ENCODE measurements at regions not wholly inside any gene's neighbourhood (a gene's known extent, or its start where the extent isn't known, plus 50 kb on each side); places are given as distances from the start of the nearest gene placed in this dataset.

DNA sequence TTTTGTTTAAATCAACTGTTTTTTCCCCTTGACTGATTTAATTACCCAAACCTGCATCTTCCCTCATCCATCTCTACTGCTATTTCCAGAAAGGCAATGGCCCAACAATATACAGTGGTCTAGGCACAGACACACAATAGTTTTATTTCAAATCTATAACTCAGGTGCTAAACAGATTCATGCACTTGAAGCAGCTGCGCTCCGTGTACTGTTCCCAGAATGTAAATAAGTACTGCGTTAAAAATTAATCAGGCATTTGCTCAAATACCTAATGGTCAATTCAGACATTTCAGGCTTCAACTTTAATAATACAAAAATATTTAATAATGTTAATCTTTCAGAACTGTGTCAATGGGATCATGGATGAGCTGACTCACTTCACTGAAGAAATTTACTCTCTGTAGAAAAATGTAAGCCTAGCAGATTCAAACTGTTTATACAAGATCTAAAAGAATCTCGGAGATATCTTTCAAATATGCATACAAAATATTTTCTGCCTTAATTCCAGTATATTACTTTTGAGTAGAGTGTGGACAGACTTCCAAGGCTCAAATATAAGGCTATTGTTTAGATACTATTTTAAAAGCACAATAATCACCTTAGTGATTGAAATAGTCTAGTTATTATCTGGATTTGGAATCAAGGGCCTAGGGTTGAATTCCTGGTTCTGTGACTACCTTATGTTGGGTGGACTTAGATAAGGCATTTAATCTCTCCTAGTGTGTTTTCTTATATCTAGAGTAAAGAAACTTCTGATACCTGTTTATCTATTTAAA, 97.4 kb upstream of the PSMD7 start:
- Histone ChIP-seq H3K4me1 (no peaks in the 10 kb centered on the region), H3K4me3 (no peak overlapping the region), H3K9me3 (no peaks in the 10 kb centered on the region), H3K27ac (no peak overlapping the region), H3K36me3 (no peaks in the 10 kb centered on the region), H3K27me3 (no peaks in the 10 kb centered on the region)
- DNase-seq = no peak
- whole genome bisulfite sequencing, 2 donors = 49 to 61% methylated on average over 4 of the region's 4 CpGs
- TF ChIP-seq, protein P1, sequence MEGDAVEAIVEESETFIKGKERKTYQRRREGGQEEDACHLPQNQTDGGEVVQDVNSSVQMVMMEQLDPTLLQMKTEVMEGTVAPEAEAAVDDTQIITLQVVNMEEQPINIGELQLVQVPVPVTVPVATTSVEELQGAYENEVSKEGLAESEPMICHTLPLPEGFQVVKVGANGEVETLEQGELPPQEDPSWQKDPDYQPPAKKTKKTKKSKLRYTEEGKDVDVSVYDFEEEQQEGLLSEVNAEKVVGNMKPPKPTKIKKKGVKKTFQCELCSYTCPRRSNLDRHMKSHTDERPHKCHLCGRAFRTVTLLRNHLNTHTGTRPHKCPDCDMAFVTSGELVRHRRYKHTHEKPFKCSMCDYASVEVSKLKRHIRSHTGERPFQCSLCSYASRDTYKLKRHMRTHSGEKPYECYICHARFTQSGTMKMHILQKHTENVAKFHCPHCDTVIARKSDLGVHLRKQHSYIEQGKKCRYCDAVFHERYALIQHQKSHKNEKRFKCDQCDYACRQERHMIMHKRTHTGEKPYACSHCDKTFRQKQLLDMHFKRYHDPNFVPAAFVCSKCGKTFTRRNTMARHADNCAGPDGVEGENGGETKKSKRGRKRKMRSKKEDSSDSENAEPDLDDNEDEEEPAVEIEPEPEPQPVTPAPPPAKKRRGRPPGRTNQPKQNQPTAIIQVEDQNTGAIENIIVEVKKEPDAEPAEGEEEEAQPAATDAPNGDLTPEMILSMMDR (IDR thresholded peaks at IDR 0.05) = no peak
- no peak for TF ChIP-seq POLR2AphosphoS5 (IDR thresholded peaks at IDR 0.05)
- TF ChIP-seq EP300 (IDR thresholded peaks at IDR 0.05) = no peak
- TF ChIP-seq POLR2A (IDR thresholded peaks at IDR 0.05) = no peak
- no peak for ATAC-seq (ENCODE audit: low FRiP score in 2 of 2)

GRCh38 chr16:74192281-74192797, 104.3 kb upstream of the PSMD7 start:
- H3K27me3 ChIP-seq = no peaks in the 10 kb centered on the region
- WGBS, 2 donors = 72 to 81% methylated on average over 2 of the region's 2 CpGs

DNA sequence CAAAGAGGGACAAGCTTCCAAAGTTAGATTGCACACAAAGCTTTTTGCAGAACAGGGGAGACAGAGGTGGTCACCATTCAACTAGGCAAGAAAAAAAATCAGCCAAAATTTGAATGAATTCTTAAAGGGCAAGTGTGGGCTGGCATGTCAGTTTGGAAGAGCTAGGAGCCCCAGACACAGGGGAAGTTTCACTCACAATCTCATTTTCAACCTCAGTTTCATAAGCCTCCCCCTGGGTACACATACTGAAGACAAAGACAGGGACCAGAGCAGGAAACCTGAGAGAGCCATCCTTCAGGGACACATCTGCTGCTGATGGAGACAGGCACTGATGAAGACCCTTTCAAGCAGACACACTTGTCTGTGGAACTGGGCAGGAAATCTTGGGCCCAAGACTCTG, 106.3 kb upstream of the PSMD7 start:
- H3K4me1 ChIP-seq = no peaks in the 10 kb centered on the region
- no peaks in the 10 kb centered on the region for H3K27me3 ChIP-seq
- H3K36me3 ChIP-seq = no peaks in the 10 kb centered on the region
- no peak for ATAC-seq (ENCODE audit: low FRiP score in 2 of 2)
- TF ChIP-seq POLR2AphosphoS5 (IDR thresholded peaks at IDR 0.05) (no peak), POLR2A (IDR thresholded peaks at IDR 0.05) (no peak), EP300 (IDR thresholded peaks at IDR 0.05) (no peak)
- TF ChIP-seq, protein P1 (IDR thresholded peaks at IDR 0.05) = no peak
- H3K27ac ChIP-seq = no peak overlapping the region
- no peak overlapping the region for H3K4me3 ChIP-seq
- no peaks in the 10 kb centered on the region for H3K9me3 ChIP-seq
- DNase-seq = no peak

More at GRCh38 chr16:74192281-74192797, 104.3 kb upstream of the PSMD7 start:
- DNase-seq = no peak
- H3K36me3 ChIP-seq = no peaks in the 10 kb centered on the region
- ATAC-seq (ENCODE audit: low FRiP score in 2 of 2) = no peak
- H3K27ac ChIP-seq = no peak overlapping the region
- TF ChIP-seq, protein P1 (IDR thresholded peaks at IDR 0.05) = no peak
- no peak for TF ChIP-seq POLR2AphosphoS5 (IDR thresholded peaks at IDR 0.05)
- no peak for TF ChIP-seq EP300 (IDR thresholded peaks at IDR 0.05)
- no peak for TF ChIP-seq POLR2A (IDR thresholded peaks at IDR 0.05)
- H3K9me3 ChIP-seq = no peaks in the 10 kb centered on the region
- no peaks in the 10 kb centered on the region for H3K4me1 ChIP-seq
- no peak overlapping the region for H3K4me3 ChIP-seq

DNA sequence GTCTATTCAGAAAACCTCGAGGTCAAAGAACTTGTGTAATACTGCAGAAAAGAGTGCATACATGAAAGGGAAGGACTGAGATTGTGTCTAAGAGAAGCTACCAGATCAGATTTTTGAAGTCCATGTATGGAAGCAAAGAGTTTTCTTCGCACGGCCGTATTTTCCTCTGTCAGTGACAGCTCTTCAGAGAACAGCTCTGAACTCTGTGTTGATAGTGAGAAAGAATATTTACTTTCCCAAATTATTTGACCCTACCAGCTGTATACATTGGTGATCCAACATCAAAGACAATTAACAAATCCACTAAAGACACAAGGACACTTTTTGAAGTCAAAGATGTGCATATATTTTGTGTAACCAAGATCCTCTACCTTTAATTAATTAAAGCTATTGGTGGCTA, 107.8 kb upstream of the PSMD7 start:
- Histone ChIP-seq H3K36me3 (no peaks in the 10 kb centered on the region), H3K27ac (no peak overlapping the region), H3K27me3 (no peaks in the 10 kb centered on the region), H3K9me3 (no peaks in the 10 kb centered on the region), H3K4me3 (no peak overlapping the region), H3K4me1 (no peaks in the 10 kb centered on the region)
- TF ChIP-seq EP300 (IDR thresholded peaks at IDR 0.05) (no peak), POLR2AphosphoS5 (IDR thresholded peaks at IDR 0.05) (no peak), POLR2A (IDR thresholded peaks at IDR 0.05) (no peak)
- TF ChIP-seq, protein P1 (IDR thresholded peaks at IDR 0.05) = no peak
- ATAC-seq (ENCODE audit: low FRiP score in 2 of 2) = no peak
- WGBS, 2 donors = 78 to 82% methylated on average over 4 of the region's 4 CpGs
- no peak for DNase-seq

DNA sequence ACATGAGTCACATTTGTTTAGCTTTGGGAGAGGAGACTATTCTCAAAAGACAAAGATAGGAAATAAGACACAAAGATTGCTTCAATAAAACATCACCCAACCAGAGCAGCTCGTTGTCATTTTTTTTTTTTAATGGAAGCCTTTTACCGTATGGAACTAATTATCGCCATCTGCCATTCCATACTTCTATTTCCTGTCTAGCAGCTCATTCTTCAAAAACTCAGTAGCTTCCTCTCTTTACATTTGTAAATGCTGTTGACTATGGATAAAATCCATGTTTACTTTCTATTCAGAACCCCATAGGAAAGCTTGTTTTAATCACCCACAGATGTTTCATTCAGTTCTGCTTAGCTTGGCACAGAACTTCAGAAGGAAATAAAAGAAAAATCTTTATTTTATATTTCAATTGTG, 110.0 kb upstream of the PSMD7 start:
- TF ChIP-seq EP300 (IDR thresholded peaks at IDR 0.05) (no peak), POLR2AphosphoS5 (IDR thresholded peaks at IDR 0.05) (no peak), POLR2A (IDR thresholded peaks at IDR 0.05) (no peak)
- TF ChIP-seq, protein P1 (IDR thresholded peaks at IDR 0.05) = no peak
- Histone ChIP-seq H3K36me3 (no peaks in the 10 kb centered on the region), H3K4me3 (no peak overlapping the region), H3K4me1 (no peaks in the 10 kb centered on the region), H3K9me3 (peaks cover 0 to 4% (median 2%) of the 10 kb centered on the region in 4 donors), H3K27ac (no peak overlapping the region), H3K27me3 (no peaks in the 10 kb centered on the region)
- ATAC-seq (ENCODE audit: low FRiP score in 2 of 2) (no peak), DNase-seq (no peak)
- 46 to 57% methylated on average over 3 of the region's 3 CpGs for whole genome bisulfite sequencing, 2 donors

All from upper lobe of left lung (tissue), 6 donors.